Activated CD4-positive, alpha-beta T cell treated with anti-CD3 and anti-CD28 coated beads for 36 hours (primary cell): ENCODE measurements at regions not wholly inside any gene's neighbourhood (a gene's known extent, or its start where the extent isn't known, plus 50 kb on each side); places are given as distances from the start of the nearest gene placed in this dataset.
A peak's percentile ranks its signal among the peaks of the same experiment; 100 is the strongest.

Source experiments
- ATAC-seq: fragments of 200-7000 bp; cut with Tn5 transposase; one replicate; pipeline ENCODE4 v1.10.0; 2021; ENCODE audit warnings: mild to moderate bottlenecking, moderate library complexity
- CTCF ChIA-PET: fragments of 350-600 bp; sonication (Branson Sonifier 250); formaldehyde crosslinking; loops from one replicate; lab custom pipeline; 2021; ENCODE audit warnings: antibody characterized with exemption; lab: Charles Lee
- POLR2A ChIA-PET: fragments of 350-600 bp; sonication (Branson Sonifier 250); formaldehyde crosslinking; loops from one replicate; lab custom pipeline; 2021; ENCODE audit warnings: antibody characterized with exemption, inconsistent platforms; lab: Charles Lee
- DNase-seq: peaks from one replicate; pipeline ENCODE4 v3.0.0-alpha.2; 2020
- H3K27ac Mint-ChIP-seq: one replicate; pipeline ENCODE4 v1.8.0; 2021; ENCODE audit warnings: mixed read lengths
- H3K27me3 Mint-ChIP-seq: one replicate; pipeline ENCODE4 v1.8.0; 2021; ENCODE audit warnings: mixed read lengths
- H3K36me3 Mint-ChIP-seq: one replicate; pipeline ENCODE4 v1.8.0; 2021; ENCODE audit warnings: low read depth, mixed read lengths
- H3K4me1 Mint-ChIP-seq: one replicate; pipeline ENCODE4 v1.8.0; 2021; ENCODE audit warnings: mixed read lengths
- H3K4me3 Mint-ChIP-seq: one replicate; pipeline ENCODE4 v1.8.0; 2021; ENCODE audit warnings: mild to moderate bottlenecking, moderate library complexity, mixed read lengths
- H3K9me3 Mint-ChIP-seq: one replicate; pipeline ENCODE4 v1.8.0; 2021; ENCODE audit warnings: low read depth, mixed read lengths
- intact Hi-C, 2 experiments: fragments of 100-400 bp; cut with DNase I in 1 of 2; cut with micrococcal nuclease in 1 of 2; formaldehyde crosslinking; loops; one replicate each; pipeline versions ENCODE4 v1.14.2 to v1.15.1; 2022 to 2024; cut with DNase I, micrococcal nuclease

- DNase-seq (no peak), ATAC-seq (peak; percentile 33)
- no peaks in the 10 kb centered on the region for H3K9me3 Mint-ChIP-seq
- CTCF ChIA-PET: no interaction called here
- no peak overlapping the region for H3K4me3 Mint-ChIP-seq
- no peaks in the 10 kb centered on the region for H3K27me3 Mint-ChIP-seq
- intact Hi-C loops: no loop called here
- no peaks in the 10 kb centered on the region for H3K4me1 Mint-ChIP-seq
- H3K36me3 Mint-ChIP-seq: no peaks in the 10 kb centered on the region
- no peak overlapping the region for H3K27ac Mint-ChIP-seq
- POLR2A ChIA-PET: no interaction called here
Measured at GRCh38 chr5:112025757-112026156, 268.8 kb upstream of the NREP start.

DNA sequence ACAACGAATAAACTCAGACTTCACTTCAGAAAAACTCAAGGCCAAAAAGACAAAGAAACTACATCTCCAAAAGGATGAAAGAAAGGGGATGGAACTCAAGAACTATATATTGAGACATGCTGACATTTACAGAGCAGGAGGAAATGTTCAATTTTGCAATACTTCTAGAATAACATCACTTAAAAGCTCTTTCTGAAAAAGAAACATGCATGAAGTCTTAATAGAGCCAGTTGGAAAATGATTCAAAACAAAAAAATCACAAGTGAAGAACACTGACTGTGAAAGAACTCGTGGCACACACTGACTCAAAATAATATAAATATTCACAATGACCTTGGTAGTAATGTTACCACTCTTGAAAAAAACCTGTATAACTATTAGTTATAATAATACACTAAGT, 267.8 kb upstream of the NREP start:
- ATAC-seq: no peak
- no peaks in the 10 kb centered on the region for H3K36me3 Mint-ChIP-seq
- CTCF ChIA-PET: no interaction called here
- H3K27ac Mint-ChIP-seq: no peak overlapping the region
- no peak for DNase-seq
- POLR2A ChIA-PET: no interaction called here
- H3K9me3 Mint-ChIP-seq: no peaks in the 10 kb centered on the region
- H3K4me3 Mint-ChIP-seq: no peak overlapping the region
- intact Hi-C loops: no loop called here
- H3K27me3 Mint-ChIP-seq: no peaks in the 10 kb centered on the region
- no peaks in the 10 kb centered on the region for H3K4me1 Mint-ChIP-seq

DNA sequence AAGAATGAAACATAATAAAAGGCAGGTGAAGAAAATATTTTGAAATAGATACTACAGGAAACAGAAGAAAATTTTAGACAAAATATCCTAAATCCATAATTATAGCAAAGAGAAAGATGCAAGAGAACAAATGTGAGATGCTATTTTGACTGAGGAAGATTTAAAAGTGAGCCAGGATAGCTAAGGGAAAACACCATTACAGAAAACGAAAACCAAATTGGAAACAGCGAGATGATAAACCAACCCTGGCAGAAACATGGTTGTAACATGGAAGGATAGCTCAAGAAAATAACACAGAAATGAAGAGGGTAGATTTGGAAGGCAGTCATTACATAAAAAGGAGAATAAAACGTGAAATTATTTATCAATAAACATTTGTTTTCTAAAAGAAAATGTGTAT, 267.2 kb upstream of the NREP start:
- H3K27me3 Mint-ChIP-seq: no peaks in the 10 kb centered on the region
- CTCF ChIA-PET: interaction anchor here (1.7 kb wide), 1 partner anchor 10 kb away, joined by 8 read pairs; no protein-coding TSS in a partner anchor
- intact Hi-C loops: no loop called here
- ATAC-seq (no peak), DNase-seq (no peak)
- H3K4me3 Mint-ChIP-seq: no peak overlapping the region
- no peaks in the 10 kb centered on the region for H3K36me3 Mint-ChIP-seq
- POLR2A ChIA-PET: no interaction called here
- H3K4me1 Mint-ChIP-seq: no peaks in the 10 kb centered on the region
- H3K27ac Mint-ChIP-seq: no peak overlapping the region
- H3K9me3 Mint-ChIP-seq: no peaks in the 10 kb centered on the region

- Mint-ChIP-seq H3K4me1 (no peaks in the 10 kb centered on the region), H3K4me3 (no peak overlapping the region), H3K27ac (no peak overlapping the region), H3K27me3 (no peaks in the 10 kb centered on the region), H3K36me3 (no peaks in the 10 kb centered on the region), H3K9me3 (no peaks in the 10 kb centered on the region)
- ATAC-seq (no peak), DNase-seq (no peak)
- POLR2A ChIA-PET: no interaction called here
- intact Hi-C loops: no loop called here
- CTCF ChIA-PET: interaction anchor here (1.7 kb wide), 1 partner anchor 10 kb away, joined by 8 read pairs; no protein-coding TSS in a partner anchor
Measured at GRCh38 chr5:112023766-112024165, 266.8 kb upstream of the NREP start.

DNA sequence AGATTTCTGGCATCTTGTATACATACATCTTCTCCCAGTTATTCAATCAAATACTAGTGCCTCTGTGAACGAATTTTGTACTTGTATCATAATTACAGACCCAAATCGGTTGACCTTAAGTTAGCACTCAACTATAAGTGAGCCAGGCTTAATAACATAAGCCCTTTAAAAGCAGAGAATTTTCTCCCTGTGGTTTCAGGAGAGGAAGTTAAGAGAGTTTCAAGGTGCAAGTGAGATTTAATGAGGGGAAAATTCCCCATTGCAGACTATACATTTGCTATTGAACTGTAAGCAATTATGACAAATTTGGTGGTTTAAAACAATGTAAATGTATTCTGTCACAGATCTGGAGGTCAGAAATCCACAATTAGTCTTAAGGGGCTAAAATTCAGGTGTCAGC, 261.9 kb upstream of the NREP start:
- no peak for DNase-seq
- Mint-ChIP-seq H3K27ac (no peak overlapping the region), H3K27me3 (no peaks in the 10 kb centered on the region), H3K36me3 (no peaks in the 10 kb centered on the region), H3K4me3 (no peak overlapping the region), H3K4me1 (no peaks in the 10 kb centered on the region), H3K9me3 (no peaks in the 10 kb centered on the region)
- CTCF ChIA-PET: no interaction called here
- intact Hi-C loops: no loop called here
- POLR2A ChIA-PET: no interaction called here
- ATAC-seq: no peak

GRCh38 chr5:112016980-112017379, 260.0 kb upstream of the NREP start:
- no peaks in the 10 kb centered on the region for H3K36me3 Mint-ChIP-seq
- no peaks in the 10 kb centered on the region for H3K27me3 Mint-ChIP-seq
- CTCF ChIA-PET: no interaction called here
- H3K9me3 Mint-ChIP-seq: no peaks in the 10 kb centered on the region
- no peak for ATAC-seq
- no peak for DNase-seq
- POLR2A ChIA-PET: no interaction called here
- H3K4me3 Mint-ChIP-seq: no peak overlapping the region
- H3K27ac Mint-ChIP-seq: no peak overlapping the region
- no peaks in the 10 kb centered on the region for H3K4me1 Mint-ChIP-seq
- intact Hi-C loops: no loop called here

- CTCF ChIA-PET: interaction anchor here (1.7 kb wide), 1 partner anchor 9 kb away, joined by 8 read pairs; no protein-coding TSS in a partner anchor
Measured at GRCh38 chr5:112014783-112015395, 257.9 kb upstream of the NREP start.

GRCh38 chr5:112013660-112014059, 256.7 kb upstream of the NREP start:
- no peaks in the 10 kb centered on the region for H3K4me1 Mint-ChIP-seq
- CTCF ChIA-PET: interaction anchor here (1.7 kb wide), 1 partner anchor 10 kb away, joined by 8 read pairs; no protein-coding TSS in a partner anchor
- intact Hi-C loops: no loop called here
- no peaks in the 10 kb centered on the region for H3K36me3 Mint-ChIP-seq
- ATAC-seq (no peak), DNase-seq (no peak)
- no peak overlapping the region for H3K27ac Mint-ChIP-seq
- H3K4me3 Mint-ChIP-seq: no peak overlapping the region
- H3K9me3 Mint-ChIP-seq: no peaks in the 10 kb centered on the region
- POLR2A ChIA-PET: no interaction called here
- no peaks in the 10 kb centered on the region for H3K27me3 Mint-ChIP-seq

More at GRCh38 chr5:112014783-112015395, 257.9 kb upstream of the NREP start:
- ATAC-seq: no peak
- no peak for DNase-seq
- POLR2A ChIA-PET: no interaction called here
- H3K36me3 Mint-ChIP-seq: no peaks in the 10 kb centered on the region
- no peaks in the 10 kb centered on the region for H3K27me3 Mint-ChIP-seq
- no peak overlapping the region for H3K27ac Mint-ChIP-seq
- H3K4me3 Mint-ChIP-seq: no peak overlapping the region
- H3K4me1 Mint-ChIP-seq: no peaks in the 10 kb centered on the region
- intact Hi-C loops: no loop called here
- H3K9me3 Mint-ChIP-seq: no peaks in the 10 kb centered on the region

GRCh38 chr5:112012104-112012503, 255.1 kb upstream of the NREP start:
- H3K27me3 Mint-ChIP-seq: no peaks in the 10 kb centered on the region
- ATAC-seq: no peak
- intact Hi-C loops: no loop called here
- H3K27ac Mint-ChIP-seq: no peak overlapping the region
- DNase-seq: no peak
- no peaks in the 10 kb centered on the region for H3K36me3 Mint-ChIP-seq
- no peaks in the 10 kb centered on the region for H3K4me1 Mint-ChIP-seq
- no peak overlapping the region for H3K4me3 Mint-ChIP-seq
- ChIA-PET CTCF (no interaction called here), POLR2A (no interaction called here)
- H3K9me3 Mint-ChIP-seq: no peaks in the 10 kb centered on the region

- ChIA-PET CTCF (no interaction called here), POLR2A (no interaction called here)
- intact Hi-C loops: no loop called here
- no peaks in the 10 kb centered on the region for H3K4me1 Mint-ChIP-seq
- H3K4me3 Mint-ChIP-seq: no peak overlapping the region
- no peak for ATAC-seq
- no peaks in the 10 kb centered on the region for H3K36me3 Mint-ChIP-seq
- H3K27me3 Mint-ChIP-seq: no peaks in the 10 kb centered on the region
- no peak overlapping the region for H3K27ac Mint-ChIP-seq
- no peaks in the 10 kb centered on the region for H3K9me3 Mint-ChIP-seq
- no peak for DNase-seq
Measured at GRCh38 chr5:112010475-112010874, 253.5 kb upstream of the NREP start.

GRCh38 chr5:112006721-112007120, 249.7 kb upstream of the NREP start:
- no peak overlapping the region for H3K27ac Mint-ChIP-seq
- intact Hi-C loops: no loop called here
- peaks cover 4% of the 10 kb centered on the region for H3K4me1 Mint-ChIP-seq
- no peaks in the 10 kb centered on the region for H3K36me3 Mint-ChIP-seq
- no peaks in the 10 kb centered on the region for H3K9me3 Mint-ChIP-seq
- POLR2A ChIA-PET: no interaction called here
- CTCF ChIA-PET: no interaction called here
- no peaks in the 10 kb centered on the region for H3K27me3 Mint-ChIP-seq
- DNase-seq (no peak), ATAC-seq (no peak)
- no peak overlapping the region for H3K4me3 Mint-ChIP-seq

- H3K9me3 Mint-ChIP-seq: no peaks in the 10 kb centered on the region
- H3K27me3 Mint-ChIP-seq: no peaks in the 10 kb centered on the region
- intact Hi-C loops: no loop called here
- H3K4me1 Mint-ChIP-seq: peaks cover 4% of the 10 kb centered on the region
- ATAC-seq (no peak), DNase-seq (no peak)
- H3K27ac Mint-ChIP-seq: no peak overlapping the region
- H3K4me3 Mint-ChIP-seq: no peak overlapping the region
- no peaks in the 10 kb centered on the region for H3K36me3 Mint-ChIP-seq
- CTCF ChIA-PET: interaction anchor here (0.6 kb wide), 1 partner anchor 56 kb away, joined by 3 read pairs; no protein-coding TSS in a partner anchor
- POLR2A ChIA-PET: no interaction called here
Measured at GRCh38 chr5:112005623-112005930, 248.6 kb upstream of the NREP start.
